ENCODE measurements at regions not wholly inside any gene's neighbourhood (a gene's known extent, or its start where the extent isn't known, plus 50 kb on each side); places are given as distances from the start of the nearest gene placed in this dataset.

GRCh38 chr12:119283310-119283709 lies 51.2 kb upstream of the CCDC60 start:
- peaks cover 0 to 7% (median 0%) of the 10 kb centered on the region in 8 donors for H3K9me3 ChIP-seq
- intact Hi-C loops (cut with DNase I; ENCODE audit: low total_unique reads), result no loop called here
- no peak for DNase-seq
- WGBS, 5 donors, result 64 to 87% (median 81%) methylated on average over 2 of the region's 2 CpGs
- H3K27ac ChIP-seq, result no peak overlapping the region
- TF ChIP-seq CTCF (IDR thresholded peaks at IDR 0.05 in 8 of 11, conservative IDR thresholded peaks at IDR 0.05 in 3 of 11), result no peak
- no peak for TF ChIP-seq POLR2AphosphoS5 (IDR thresholded peaks at IDR 0.05)
- TF ChIP-seq POLR2A (IDR thresholded peaks at IDR 0.05), result no peak
- H3K4me1 ChIP-seq, result no peaks in the 10 kb centered on the region
- H3K36me3 ChIP-seq, result no peaks in the 10 kb centered on the region
- H3K27me3 ChIP-seq (replicated peaks in 1 of 7), result peaks cover 0 to 5% (median 0%) of the 10 kb centered on the region in 7 donors
- no peak overlapping the region for H3K4me3 ChIP-seq
